GM23338 (cell line): ENCODE measurements at regions not wholly inside any gene's neighbourhood (a gene's known extent, or its start where the extent isn't known, plus 50 kb on each side); places are given as distances from the start of the nearest gene placed in this dataset.
A peak's percentile ranks its signal among the peaks of the same experiment; 100 is the strongest.

ENCODE experiments used
- CREB1 ChIP-seq: fragments of 250-450 bp; sonication (Bioruptor Pico); IDR thresholded peaks from 2 replicates; pipeline ENCODE4 v1.5.0; 2020; ENCODE audit warnings: low read depth, mild to moderate bottlenecking, moderate library complexity
- EZH2 ChIP-seq: fragments of 200-600 bp; sonication (generic); IDR thresholded peaks from one replicate; pipeline ENCODE4 v1.8.0; 2017; ENCODE audit warnings: antibody characterized with exemption, mild to moderate bottlenecking, low read depth; ENCODE audit not compliant: unreplicated experiment
- EZH2phosphoT487 ChIP-seq: fragments of 200-600 bp; sonication (generic); IDR thresholded peaks from one replicate; pipeline ENCODE4 v1.8.1; 2018; ENCODE audit warnings: antibody characterized with exemption; ENCODE audit not compliant: unreplicated experiment
- JUNB ChIP-seq: IDR thresholded peaks from one replicate; pipeline ENCODE4 v1.6.1; 2016; ENCODE audit warnings: antibody characterized with exemption; ENCODE audit not compliant: unreplicated experiment
- NANOG ChIP-seq: IDR thresholded peaks from 2 replicates; pipeline ENCODE4 v1.6.1; 2016; ENCODE audit warnings: antibody characterized with exemption, borderline replicate concordance
- POLR2AphosphoS5 ChIP-seq: IDR thresholded peaks from 2 replicates; pipeline ENCODE4 v1.6.1; 2016; ENCODE audit warnings: antibody characterized with exemption, low read depth
- REST ChIP-seq: IDR thresholded peaks from one replicate; pipeline ENCODE4 v1.6.1; 2018; ENCODE audit warnings: antibody characterized with exemption; ENCODE audit not compliant: unreplicated experiment
- ZNF331 ChIP-seq: fragments of 250-450 bp; sonication (Bioruptor Pico); IDR thresholded peaks from 2 replicates; pipeline ENCODE4 v1.5.0; 2020; ENCODE audit warnings: low read depth, mild to moderate bottlenecking, moderate library complexity
- ZNF462 ChIP-seq: fragments of 250-450 bp; sonication (Bioruptor Pico); IDR thresholded peaks from 2 replicates; pipeline ENCODE4 v1.5.0; 2020; ENCODE audit warnings: mild to moderate bottlenecking, moderate library complexity
- TF ChIP-seq, protein P1 (sequence below), 2 experiments: fragments of 200-600 bp in 1 of 2; sonication (generic) in 1 of 2; conservative IDR thresholded peaks; 2 replicates each; pipeline versions ENCODE4 v1.5.1 to v1.6.1; 2016 to 2017; ENCODE audit warnings: antibody characterized with exemption in 2 of 2, low read depth in 2 of 2, mild to moderate bottlenecking in 2 of 2, moderate library complexity in 1 of 2
- TF ChIP-seq, protein P2 (sequence below): IDR thresholded peaks from 2 replicates; pipeline ENCODE4 v1.6.1; 2016; ENCODE audit warnings: antibody characterized with exemption

GRCh38 chrX:56366901-56367300, 134.7 kb downstream of the KLF8 start:
- TF ChIP-seq, protein P1, sequence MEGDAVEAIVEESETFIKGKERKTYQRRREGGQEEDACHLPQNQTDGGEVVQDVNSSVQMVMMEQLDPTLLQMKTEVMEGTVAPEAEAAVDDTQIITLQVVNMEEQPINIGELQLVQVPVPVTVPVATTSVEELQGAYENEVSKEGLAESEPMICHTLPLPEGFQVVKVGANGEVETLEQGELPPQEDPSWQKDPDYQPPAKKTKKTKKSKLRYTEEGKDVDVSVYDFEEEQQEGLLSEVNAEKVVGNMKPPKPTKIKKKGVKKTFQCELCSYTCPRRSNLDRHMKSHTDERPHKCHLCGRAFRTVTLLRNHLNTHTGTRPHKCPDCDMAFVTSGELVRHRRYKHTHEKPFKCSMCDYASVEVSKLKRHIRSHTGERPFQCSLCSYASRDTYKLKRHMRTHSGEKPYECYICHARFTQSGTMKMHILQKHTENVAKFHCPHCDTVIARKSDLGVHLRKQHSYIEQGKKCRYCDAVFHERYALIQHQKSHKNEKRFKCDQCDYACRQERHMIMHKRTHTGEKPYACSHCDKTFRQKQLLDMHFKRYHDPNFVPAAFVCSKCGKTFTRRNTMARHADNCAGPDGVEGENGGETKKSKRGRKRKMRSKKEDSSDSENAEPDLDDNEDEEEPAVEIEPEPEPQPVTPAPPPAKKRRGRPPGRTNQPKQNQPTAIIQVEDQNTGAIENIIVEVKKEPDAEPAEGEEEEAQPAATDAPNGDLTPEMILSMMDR (conservative IDR thresholded peaks at IDR 0.05; ENCODE audit: low read depth in 2 of 2) = peak in 1 of 2 experiments; percentile 31; a peak in 2 of 4 replicates
- TF ChIP-seq POLR2AphosphoS5 = no peak
- no peak for TF ChIP-seq NANOG
- no peak for TF ChIP-seq REST
- TF ChIP-seq EZH2phosphoT487 = no peak
- no peak for TF ChIP-seq CREB1
- TF ChIP-seq EZH2 = no peak
- TF ChIP-seq JUNB = no peak
- TF ChIP-seq, protein P2, sequence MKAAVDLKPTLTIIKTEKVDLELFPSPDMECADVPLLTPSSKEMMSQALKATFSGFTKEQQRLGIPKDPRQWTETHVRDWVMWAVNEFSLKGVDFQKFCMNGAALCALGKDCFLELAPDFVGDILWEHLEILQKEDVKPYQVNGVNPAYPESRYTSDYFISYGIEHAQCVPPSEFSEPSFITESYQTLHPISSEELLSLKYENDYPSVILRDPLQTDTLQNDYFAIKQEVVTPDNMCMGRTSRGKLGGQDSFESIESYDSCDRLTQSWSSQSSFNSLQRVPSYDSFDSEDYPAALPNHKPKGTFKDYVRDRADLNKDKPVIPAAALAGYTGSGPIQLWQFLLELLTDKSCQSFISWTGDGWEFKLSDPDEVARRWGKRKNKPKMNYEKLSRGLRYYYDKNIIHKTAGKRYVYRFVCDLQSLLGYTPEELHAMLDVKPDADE = no peak
- TF ChIP-seq ZNF462 (CRISPR knock-in tag) = no peak
- TF ChIP-seq ZNF331 (CRISPR knock-in tag) = no peak
